HUES64 (cell line): ENCODE measurements at regions not wholly inside any gene's neighbourhood (a gene's known extent, or its start where the extent isn't known, plus 50 kb on each side); places are given as distances from the start of the nearest gene placed in this dataset.

ENCODE experiments used
- H3K27ac ChIP-seq: 2 replicates; pipeline ENCODE4 v1.7.0; 2013; ENCODE audit warnings: low read depth, low read length, inconsistent platforms
- H3K27me3 ChIP-seq: 2 replicates; pipeline ENCODE4 v1.6.1; 2013; ENCODE audit warnings: mild to moderate bottlenecking, low read length; ENCODE audit not compliant: insufficient read depth
- H3K36me3 ChIP-seq: 2 replicates; pipeline ENCODE4 v1.6.1; 2013; ENCODE audit warnings: mild to moderate bottlenecking, low read length; ENCODE audit not compliant: insufficient read depth
- H3K4me1 ChIP-seq: 2 replicates; pipeline ENCODE4 v1.6.1; 2013; ENCODE audit warnings: mild to moderate bottlenecking, low read length, moderate library complexity; ENCODE audit not compliant: insufficient read depth
- H3K4me3 ChIP-seq: 2 replicates; pipeline ENCODE4 v1.5.1; 2013; ENCODE audit warnings: mild to moderate bottlenecking, low read length, moderate library complexity
- H3K9ac ChIP-seq: 2 replicates; pipeline ENCODE4 v1.6.1; 2013; ENCODE audit warnings: mild to moderate bottlenecking, low read depth, low read length
- H3K9me3 ChIP-seq: 2 replicates; pipeline ENCODE4 v1.6.1; 2013; ENCODE audit warnings: low read depth, low read length; ENCODE audit not compliant: insufficient read depth
- WGBS: fragments of 150-250, 120-280 bp; methylation state at CpG from one replicate; pipeline ENCODE4 v1.1.7; 2013; ENCODE audit warnings: missing lambda C conversion rate; 5-methylcytosine and 5-hydroxymethylcytosine counted together

DNA sequence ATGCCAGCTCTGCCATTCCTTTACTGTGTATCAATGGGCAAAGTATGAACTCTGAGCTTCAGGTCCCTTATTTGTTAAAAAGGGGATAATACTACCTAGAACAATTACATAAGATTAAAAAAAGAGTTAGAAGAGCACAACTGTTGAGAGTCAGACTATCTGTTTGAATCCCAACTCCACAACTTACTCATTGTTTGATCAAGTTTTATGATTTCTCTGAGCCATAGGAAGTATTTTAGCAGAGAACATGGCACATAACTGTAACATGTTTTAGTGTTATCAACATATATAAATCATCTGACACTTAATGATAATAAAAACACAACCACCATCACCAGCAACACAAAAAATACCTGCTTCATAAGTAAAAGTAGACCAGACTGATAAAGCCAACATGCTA, 421.3 kb downstream of the ZFHX3 start:
- peak overlapping the region; percentile 86; the same call in 1 of the 2 replicates for H3K9ac ChIP-seq
- no peak overlapping the region for H3K27ac ChIP-seq
- H3K36me3 ChIP-seq, result no peaks in the 10 kb centered on the region
- H3K4me1 ChIP-seq, result peaks cover 7% of the 10 kb centered on the region
- H3K4me3 ChIP-seq, result peak overlapping the region; percentile 65
- no peaks in the 10 kb centered on the region for H3K27me3 ChIP-seq
- no peaks in the 10 kb centered on the region for H3K9me3 ChIP-seq

- 0 out of 2 replicates have a peak, but pooled peaks cover 7% of the 10 kb centered on the region for H3K36me3 ChIP-seq
- no peaks in the 10 kb centered on the region; the same call in 1 of the 2 replicates for H3K9me3 ChIP-seq
- peaks cover 3% of the 10 kb centered on the region for H3K4me1 ChIP-seq
- no peak overlapping the region for H3K27ac ChIP-seq
- H3K9ac ChIP-seq, result no peak overlapping the region
- 83% methylated on average over 3 of the region's 3 CpGs for whole genome bisulfite sequencing
- H3K27me3 ChIP-seq, result no peaks in the 10 kb centered on the region
- H3K4me3 ChIP-seq, result no peak overlapping the region
Observed at GRCh38 chr16:72621651-72622050, 426.3 kb downstream of the ZFHX3 start.

- H3K27ac ChIP-seq, result no peak overlapping the region
- no peak overlapping the region for H3K9ac ChIP-seq
- no peaks in the 10 kb centered on the region for H3K27me3 ChIP-seq
- H3K4me1 ChIP-seq, result no peaks in the 10 kb centered on the region
- 0 out of 2 replicates have a peak, but pooled peaks cover 7% of the 10 kb centered on the region for H3K36me3 ChIP-seq
- WGBS, result 97% methylated on average over 2 of the region's 2 CpGs
- no peaks in the 10 kb centered on the region; the same call in 1 of the 2 replicates for H3K9me3 ChIP-seq
- H3K4me3 ChIP-seq, result no peak overlapping the region
Observed at GRCh38 chr16:72620853-72621252, 427.1 kb downstream of the ZFHX3 start.

DNA sequence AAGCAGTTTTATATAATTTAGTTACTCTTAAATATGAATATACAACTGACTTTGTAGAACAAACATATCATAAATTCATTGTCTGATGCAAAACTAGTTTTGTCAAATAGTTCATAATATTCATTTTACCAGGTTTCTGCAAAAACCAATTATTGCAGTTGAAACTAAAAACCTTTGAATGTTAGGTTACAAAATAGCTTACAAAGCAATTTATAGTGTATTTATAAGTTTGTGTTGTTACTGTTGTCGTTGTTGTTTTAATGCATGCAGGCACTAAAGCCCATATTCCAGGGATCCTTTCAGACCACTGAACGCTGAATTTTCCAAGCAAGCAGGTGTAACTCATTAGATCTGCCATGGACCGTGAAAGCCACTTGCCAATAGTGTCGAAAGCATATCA, 427.6 kb downstream of the ZFHX3 start:
- Histone ChIP-seq H3K9me3 (no peaks in the 10 kb centered on the region; the same call in 1 of the 2 replicates), H3K27ac (no peak overlapping the region), H3K4me1 (no peaks in the 10 kb centered on the region), H3K9ac (no peak overlapping the region), H3K36me3 (0 out of 2 replicates have a peak, but pooled peaks cover 7% of the 10 kb centered on the region), H3K4me3 (no peak overlapping the region), H3K27me3 (no peaks in the 10 kb centered on the region)
- 93% methylated on average over 4 of the region's 4 CpGs for WGBS

DNA sequence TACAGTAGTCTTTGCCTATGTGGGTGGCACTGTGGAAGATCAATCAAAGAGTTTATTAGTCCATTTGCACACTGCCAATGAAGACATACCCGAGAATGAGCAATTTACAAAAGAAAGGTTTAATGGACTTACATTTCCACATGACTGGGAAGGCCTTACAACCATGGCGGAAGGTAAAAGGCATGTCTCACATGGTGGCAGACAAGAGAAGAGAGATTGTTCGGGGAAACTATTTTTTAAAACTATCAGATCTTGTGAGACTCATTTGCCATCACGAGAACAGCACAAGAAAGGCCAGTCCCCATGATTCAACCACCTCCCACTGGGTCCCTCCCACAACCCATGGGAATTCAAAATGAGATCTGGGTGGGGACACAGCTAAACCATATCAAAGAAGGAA, 432.1 kb downstream of the ZFHX3 start:
- no peaks in the 10 kb centered on the region; the same call in 1 of the 2 replicates for H3K9me3 ChIP-seq
- H3K4me3 ChIP-seq, result no peak overlapping the region
- 89% methylated on average over 4 of the region's 4 CpGs for WGBS
- H3K4me1 ChIP-seq, result no peaks in the 10 kb centered on the region
- no peak overlapping the region for H3K9ac ChIP-seq
- no peak overlapping the region for H3K27ac ChIP-seq
- H3K27me3 ChIP-seq, result no peaks in the 10 kb centered on the region
- H3K36me3 ChIP-seq, result 0 out of 2 replicates have a peak, but pooled peaks cover 7% of the 10 kb centered on the region

DNA sequence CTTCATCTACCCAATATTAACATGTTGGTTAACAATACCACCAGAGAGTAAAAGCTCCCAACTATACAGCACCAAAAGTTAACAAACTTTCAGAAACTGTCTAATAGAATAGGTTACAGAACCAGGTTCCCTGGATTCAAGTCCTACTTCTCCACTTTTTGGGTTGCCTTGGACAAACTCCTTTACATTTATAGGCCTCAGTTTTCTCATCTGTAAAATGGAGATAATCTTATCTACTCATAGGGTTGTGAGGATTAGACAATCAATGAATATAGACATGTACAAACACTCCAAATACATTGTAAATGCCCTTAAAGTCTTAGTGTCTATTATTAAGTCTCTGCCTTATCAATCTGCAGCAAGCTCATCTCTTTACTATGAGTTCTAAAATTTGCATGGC, 435.2 kb downstream of the ZFHX3 start:
- peaks cover 15% of the 10 kb centered on the region for H3K4me1 ChIP-seq
- no peaks in the 10 kb centered on the region for H3K27me3 ChIP-seq
- no peaks in the 10 kb centered on the region; the same call in 1 of the 2 replicates for H3K9me3 ChIP-seq
- H3K36me3 ChIP-seq, result 0 out of 2 replicates have a peak, but pooled peaks cover 7% of the 10 kb centered on the region
- H3K4me3 ChIP-seq, result no peak overlapping the region
- H3K27ac ChIP-seq, result no peak overlapping the region
- no peak overlapping the region for H3K9ac ChIP-seq

- Histone ChIP-seq H3K36me3 (0 out of 2 replicates have a peak, but pooled peaks cover 5% of the 10 kb centered on the region), H3K27me3 (no peaks in the 10 kb centered on the region), H3K4me3 (no peak overlapping the region), H3K27ac (no peak overlapping the region), H3K9me3 (no peaks in the 10 kb centered on the region; the same call in 1 of the 2 replicates), H3K9ac (no peak overlapping the region), H3K4me1 (peaks cover 15% of the 10 kb centered on the region)
- WGBS, result 81% methylated on average over 2 of the region's 2 CpGs
Observed at GRCh38 chr16:72612256-72612655, 435.7 kb downstream of the ZFHX3 start.

DNA sequence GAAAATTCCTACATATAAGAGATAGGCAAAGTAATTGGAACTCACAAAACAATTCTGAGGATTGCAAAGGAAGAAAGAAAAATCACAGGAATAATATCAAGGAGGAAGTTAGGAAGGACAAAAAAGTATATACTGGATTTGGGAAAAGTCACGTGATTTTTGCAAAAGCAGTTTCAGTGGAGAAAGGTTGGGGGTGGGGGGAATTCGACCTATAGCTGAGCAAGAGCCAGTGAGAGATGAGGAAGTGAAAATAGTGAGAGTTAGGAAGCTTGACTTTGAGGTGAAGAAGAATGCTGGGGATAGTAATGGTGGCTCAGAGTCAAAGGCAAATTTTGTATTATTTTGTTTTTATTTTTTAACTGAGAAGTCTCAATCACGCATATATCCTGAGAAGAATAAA, 438.0 kb upstream of the PMFBP1 start:
- H3K9me3 ChIP-seq, result no peaks in the 10 kb centered on the region
- H3K27ac ChIP-seq, result no peak overlapping the region
- H3K27me3 ChIP-seq, result no peaks in the 10 kb centered on the region
- no peak overlapping the region for H3K4me3 ChIP-seq
- no peaks in the 10 kb centered on the region for H3K36me3 ChIP-seq
- no peak overlapping the region; the same call in 1 of the 2 replicates for H3K9ac ChIP-seq
- WGBS, result 69% methylated on average over 3 of the region's 3 CpGs
- H3K4me1 ChIP-seq, result peaks cover 19% of the 10 kb centered on the region

DNA sequence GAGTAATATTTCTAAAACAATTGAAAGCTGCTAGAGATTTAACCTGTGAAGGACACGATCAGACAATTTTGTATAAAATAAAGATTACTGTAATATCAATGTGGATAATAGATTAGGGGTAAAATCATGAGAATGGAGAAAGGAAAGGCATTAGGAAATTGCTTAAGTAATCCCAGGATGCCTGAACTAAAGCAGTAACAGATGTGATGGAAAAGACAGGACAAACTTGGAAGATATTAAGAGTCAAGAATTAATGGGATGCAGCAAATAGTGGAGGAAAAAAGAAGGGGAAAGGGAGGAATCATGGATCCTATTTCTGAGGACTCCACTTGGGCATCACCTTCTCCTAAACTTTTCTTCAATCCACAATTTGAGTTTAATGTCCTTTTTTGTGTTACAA, 437.1 kb upstream of the PMFBP1 start:
- Histone ChIP-seq H3K27me3 (no peaks in the 10 kb centered on the region), H3K36me3 (no peaks in the 10 kb centered on the region), H3K9me3 (no peaks in the 10 kb centered on the region), H3K27ac (no peak overlapping the region), H3K4me3 (no peak overlapping the region), H3K4me1 (peaks cover 24% of the 10 kb centered on the region), H3K9ac (no peak overlapping the region)
- WGBS, result 100% methylated on average over 1 of the region's 1 CpG

GRCh38 chr16:72604375-72604774, 432.4 kb upstream of the PMFBP1 start:
- no peaks in the 10 kb centered on the region for H3K9me3 ChIP-seq
- no peaks in the 10 kb centered on the region for H3K27me3 ChIP-seq
- no peaks in the 10 kb centered on the region for H3K36me3 ChIP-seq
- peaks cover 14% of the 10 kb centered on the region for H3K4me1 ChIP-seq
- H3K9ac ChIP-seq, result no peak overlapping the region
- H3K27ac ChIP-seq, result no peak overlapping the region
- WGBS, result no CpG with 5 or more reads among the region's 3 CpGs
- H3K4me3 ChIP-seq, result no peak overlapping the region

DNA sequence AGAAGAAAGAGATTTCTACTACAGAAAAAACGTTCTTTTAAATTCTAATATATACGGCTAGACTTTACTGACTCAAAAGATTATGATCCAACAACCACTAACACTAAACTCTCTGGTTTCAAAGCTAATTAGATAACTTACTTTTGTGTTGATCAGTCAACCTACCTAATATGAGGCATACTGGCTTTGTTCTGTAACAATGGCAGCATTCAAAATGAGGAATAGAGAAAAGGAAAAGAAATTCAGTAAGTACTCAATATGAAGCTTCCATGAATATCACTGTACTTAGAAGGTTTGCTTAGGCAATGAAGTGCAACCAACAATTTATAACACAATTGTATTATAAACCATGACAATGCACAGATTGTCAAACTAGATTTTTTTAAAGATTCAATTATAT, 430.5 kb upstream of the PMFBP1 start:
- Histone ChIP-seq H3K36me3 (no peaks in the 10 kb centered on the region), H3K4me3 (no peak overlapping the region)
- 100% methylated on average over 2 of the region's 2 CpGs for WGBS

DNA sequence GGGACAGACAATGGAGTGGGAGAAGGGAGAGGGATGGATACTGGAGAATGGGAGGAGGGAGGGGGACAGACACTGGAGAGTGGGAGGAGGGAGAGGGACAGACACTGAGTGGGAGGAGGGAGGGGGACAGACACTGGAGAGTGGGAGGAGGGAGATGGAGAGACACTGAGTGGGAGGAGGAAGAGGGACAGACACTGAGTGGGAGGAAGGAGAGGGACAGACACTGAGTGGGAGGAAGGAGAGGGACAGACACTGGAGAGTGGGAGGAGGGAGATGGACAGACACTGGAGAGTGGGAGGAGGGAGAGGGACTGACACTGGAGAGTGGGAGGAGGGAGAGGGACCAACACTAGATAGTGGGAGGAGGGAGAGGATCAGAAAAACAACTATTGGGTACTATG, 426.7 kb upstream of the PMFBP1 start:
- H3K27me3 ChIP-seq, result no peaks in the 10 kb centered on the region
- no peak overlapping the region for H3K9ac ChIP-seq
- no peak overlapping the region for H3K4me3 ChIP-seq
- no peaks in the 10 kb centered on the region for H3K4me1 ChIP-seq
- no peaks in the 10 kb centered on the region for H3K9me3 ChIP-seq
- H3K27ac ChIP-seq, result no peak overlapping the region
- no peaks in the 10 kb centered on the region for H3K36me3 ChIP-seq

More for the DNA sequence above, 430.5 kb upstream of the PMFBP1 start:
- Histone ChIP-seq H3K4me1 (peaks cover 9% of the 10 kb centered on the region), H3K27me3 (no peaks in the 10 kb centered on the region), H3K9me3 (no peaks in the 10 kb centered on the region), H3K9ac (no peak overlapping the region), H3K27ac (no peak overlapping the region)
